ENCODE measurements at regions not wholly inside any gene's neighbourhood (a gene's known extent, or its start where the extent isn't known, plus 50 kb on each side); places are given as distances from the start of the nearest gene placed in this dataset.
"Not testable (repeated sequence)": the region's sequence is repeated elsewhere in the genome, so short reads cannot be mapped to it uniquely, and the experiment has no call there.

GRCh38 chr7:52571026-52571425, 464.4 kb upstream of the POM121L12 start:
- DNase-seq: no peak

- DNase-seq: no peak
These were observed 466.3 kb upstream of the POM121L12 start for GRCh38 chr7:52569151-52569550.

- DNase-seq: no peak
These were observed 469.5 kb upstream of the POM121L12 start for GRCh38 chr7:52565974-52566373.

- DNase-seq: no peak
These were observed 479.6 kb upstream of the POM121L12 start for GRCh38 chr7:52555805-52556204.

- no peak for DNase-seq
These were observed 488.0 kb upstream of the POM121L12 start for GRCh38 chr7:52547308-52547910.

- not testable (repeated sequence) for DNase-seq
These were observed 494.2 kb upstream of the POM121L12 start for GRCh38 chr7:52541198-52541765.

- DNase-seq: no peak
These were observed 495.4 kb upstream of the POM121L12 start for GRCh38 chr7:52540041-52540440.

GRCh38 chr7:52539414-52539813, 496.0 kb upstream of the POM121L12 start:
- no peak for DNase-seq

- no peak for DNase-seq
These were observed 498.4 kb upstream of the POM121L12 start for GRCh38 chr7:52537051-52537450.

- no peak for DNase-seq
These were observed 509.6 kb upstream of the POM121L12 start for GRCh38 chr7:52525772-52526341.

GRCh38 chr7:52518869-52519268, 516.6 kb upstream of the POM121L12 start:
- DNase-seq: no peak

- no peak for DNase-seq
These were observed 522.8 kb upstream of the POM121L12 start for GRCh38 chr7:52512656-52513055.

GRCh38 chr7:52507546-52508255, 527.7 kb upstream of the POM121L12 start:
- no peak for DNase-seq

- no peak for DNase-seq
These were observed 529.1 kb upstream of the POM121L12 start for GRCh38 chr7:52506325-52506724.

GRCh38 chr7:52504561-52504960, 530.9 kb upstream of the POM121L12 start:
- DNase-seq: no peak

- DNase-seq: no peak
These were observed 533.2 kb upstream of the POM121L12 start for GRCh38 chr7:52502281-52502680.

GRCh38 chr7:52501696-52502095, 533.7 kb upstream of the POM121L12 start:
- no peak for DNase-seq

- no peak for DNase-seq
These were observed 534.6 kb upstream of the POM121L12 start for GRCh38 chr7:52500841-52501240.

- no peak for DNase-seq
These were observed 537.1 kb upstream of the POM121L12 start for GRCh38 chr7:52498366-52498765.

- DNase-seq: no peak
These were observed 549.2 kb upstream of the POM121L12 start for GRCh38 chr7:52486267-52486666.

GRCh38 chr7:52482076-52482475, 553.4 kb upstream of the POM121L12 start:
- no peak for DNase-seq

- no peak for DNase-seq
These were observed 553.9 kb upstream of the POM121L12 start for GRCh38 chr7:52481571-52481970.

- no peak for DNase-seq
These were observed 555.4 kb upstream of the POM121L12 start for GRCh38 chr7:52479990-52480389.

- DNase-seq: no peak
These were observed 560.3 kb upstream of the POM121L12 start for GRCh38 chr7:52475001-52475582.

All from CD4-positive, alpha-beta T cell treated with Interferon alpha-2 for 1 hour (primary cell).